Glomerular endothelial cell (primary cell): ENCODE measurements at regions not wholly inside any gene's neighbourhood (a gene's known extent, or its start where the extent isn't known, plus 50 kb on each side); places are given as distances from the start of the nearest gene placed in this dataset.
"Not testable (repeated sequence)": the region's sequence is repeated elsewhere in the genome, so short reads cannot be mapped to it uniquely, and the experiment has no call there.

Experiments used
- DNase-seq: peaks from one replicate; pipeline ENCODE4 v3.0.0-alpha.2; 2011; ENCODE audit warnings: low read depth, low spot score; ENCODE audit errors: extremely low read depth

DNA sequence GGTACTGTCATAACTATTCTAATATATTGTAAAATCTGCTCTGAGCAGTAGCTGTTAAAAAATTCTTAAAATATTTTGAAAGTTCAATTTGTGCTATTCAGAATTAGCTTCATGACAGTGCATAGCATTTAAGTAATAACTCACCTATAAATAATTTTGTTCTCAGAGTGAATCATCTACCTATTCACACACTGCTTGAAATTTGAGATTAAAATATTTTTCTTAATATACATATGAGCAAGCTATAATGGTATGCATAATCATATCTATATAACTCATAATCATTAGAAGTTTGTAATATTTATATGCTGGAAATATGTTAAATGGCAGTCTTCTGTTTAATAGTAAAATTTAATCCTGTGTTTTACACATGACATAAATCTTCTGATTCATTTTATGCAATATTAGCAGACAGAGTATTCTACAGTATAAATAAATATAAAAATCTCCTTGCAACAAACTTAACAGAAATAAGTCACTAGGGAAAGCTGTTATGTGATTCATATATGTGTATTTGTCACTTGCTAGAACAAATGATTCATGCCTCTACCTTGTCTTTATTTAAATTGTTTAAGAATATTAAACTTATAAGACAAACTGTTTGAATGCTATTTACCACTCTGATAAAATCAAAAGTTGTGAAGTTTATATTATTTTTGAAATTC is 710.8 kb downstream of the PLOD2 start:
- no peak for DNase-seq

- no peak for DNase-seq
Measured at GRCh38 chr3:145457825-145458552, 703.0 kb downstream of the PLOD2 start.

DNA sequence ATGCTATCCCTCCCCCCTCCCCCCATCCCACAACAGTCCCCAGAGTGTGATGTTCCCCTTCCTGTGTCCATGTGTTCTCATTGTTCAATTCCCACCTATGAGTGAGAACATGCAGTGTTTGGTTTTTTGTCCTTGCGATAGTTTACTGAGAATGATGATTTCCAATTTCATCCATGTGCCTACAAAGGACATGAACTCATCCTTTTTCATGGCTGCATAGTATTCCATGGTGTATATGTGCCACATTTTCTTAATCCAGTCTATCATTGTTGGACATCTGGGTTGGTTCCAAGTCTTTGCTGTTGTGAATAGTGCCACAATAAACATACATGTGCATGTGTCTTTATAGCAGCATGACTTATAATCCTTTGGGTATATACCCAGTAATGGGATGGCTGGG is 701.3 kb downstream of the PLOD2 start:
- DNase-seq, result not testable (repeated sequence)

DNA sequence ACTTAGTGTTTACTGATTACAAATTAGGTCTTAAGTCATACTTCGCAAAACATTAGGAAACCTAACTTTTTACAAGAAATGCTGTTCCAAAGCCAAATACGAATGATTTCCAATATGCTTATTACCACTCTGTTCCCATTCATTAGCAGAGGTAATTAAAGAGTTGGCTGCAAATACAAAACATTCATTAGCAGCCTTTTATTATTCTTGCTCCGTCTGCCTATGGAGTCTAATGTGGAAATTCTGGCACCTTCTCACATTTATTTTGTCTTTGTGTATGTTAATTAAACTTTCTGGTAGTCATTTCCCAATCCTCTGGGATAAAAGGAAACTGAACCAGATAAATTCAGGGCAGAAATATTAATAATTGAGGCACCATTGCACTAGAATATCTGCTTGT is 689.0 kb downstream of the PLOD2 start:
- DNase-seq, result no peak

- not testable (repeated sequence) for DNase-seq
Measured at GRCh38 chr3:145482735-145483134, 678.2 kb downstream of the PLOD2 start.

DNA sequence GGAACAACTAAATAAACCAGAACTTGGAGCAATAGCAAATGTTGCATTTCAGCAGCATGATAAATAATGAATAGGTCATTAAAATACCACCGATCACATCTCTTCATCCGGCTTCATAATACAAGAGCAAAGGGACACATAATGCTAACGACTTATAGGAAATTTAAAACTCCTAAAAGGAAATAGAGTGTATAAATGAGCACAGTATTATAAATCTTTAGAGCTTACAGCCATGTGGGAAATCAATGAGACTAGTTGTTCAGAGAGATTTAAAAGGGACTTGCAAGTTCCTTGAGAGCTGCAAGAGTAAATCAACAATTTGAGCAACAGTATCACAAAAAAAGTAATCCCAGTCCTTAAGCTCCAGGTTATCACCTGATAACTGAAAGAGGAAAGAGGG is 677.0 kb downstream of the PLOD2 start:
- DNase-seq, result no peak

GRCh38 chr3:145489011-145489410 is 672.0 kb downstream of the PLOD2 start:
- no peak for DNase-seq

DNA sequence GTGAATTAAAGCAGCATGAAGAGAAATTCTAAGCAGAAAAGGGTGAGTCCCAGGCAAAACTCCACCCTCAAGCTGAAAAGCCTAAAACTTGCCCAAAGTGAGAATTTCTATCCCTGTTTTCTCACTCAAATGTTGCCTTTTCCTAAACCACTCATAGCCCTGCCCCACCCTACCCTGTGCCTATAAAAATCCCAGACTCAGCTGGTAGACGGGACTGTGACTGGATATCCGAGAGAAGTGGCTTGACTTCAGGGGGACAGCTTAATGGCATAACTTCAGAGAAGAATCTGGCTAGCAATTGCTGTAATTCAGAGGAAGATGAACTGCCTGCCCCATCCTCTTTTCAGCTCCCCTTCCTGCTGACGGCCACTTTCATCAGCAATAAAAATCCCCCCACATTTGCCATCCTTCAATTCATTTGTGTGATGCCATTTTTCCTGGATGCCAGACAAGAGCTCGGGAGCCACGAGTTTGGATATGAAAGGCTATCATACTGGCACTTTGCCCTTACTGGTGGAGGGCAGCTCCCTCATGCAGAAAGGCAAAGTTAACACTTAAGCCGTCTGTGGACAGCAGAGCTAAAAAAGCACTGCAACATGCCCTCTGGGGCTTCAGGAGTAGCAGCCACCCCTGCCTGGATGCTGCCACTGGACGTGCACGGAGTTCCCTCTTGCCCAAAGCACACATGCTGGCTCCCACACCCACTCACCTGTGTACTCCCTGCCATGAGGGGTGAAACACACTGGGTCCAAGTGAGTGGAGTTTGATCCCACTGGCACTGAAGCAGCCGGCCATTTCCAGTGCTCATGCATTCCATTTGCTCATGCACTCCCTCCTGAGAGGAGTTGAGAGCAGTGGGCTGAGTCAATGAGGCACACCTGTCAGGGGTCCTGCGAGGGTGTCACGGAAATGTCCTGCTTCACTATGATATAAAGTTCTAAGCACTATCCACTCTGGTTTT is 670.6 kb downstream of the PLOD2 start:
- DNase-seq, result no peak

DNA sequence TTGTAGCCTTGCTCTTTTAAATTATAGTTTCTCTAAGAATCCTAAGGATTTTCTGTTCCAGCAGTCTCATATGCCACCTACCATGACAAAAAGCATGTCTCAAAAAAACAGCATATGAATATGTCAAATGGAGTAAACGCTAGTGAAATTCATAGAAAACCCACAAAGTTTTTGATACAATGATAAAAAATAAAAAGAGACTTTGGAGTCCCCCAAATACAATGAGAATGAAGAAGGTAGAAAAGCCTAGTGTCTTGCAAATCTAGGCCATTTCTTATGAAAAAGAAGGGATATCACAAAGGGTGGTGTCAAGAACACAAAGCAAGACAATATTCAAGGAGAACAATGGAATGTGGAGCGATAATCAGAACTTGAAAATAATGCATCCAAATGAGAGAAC is 668.5 kb downstream of the PLOD2 start:
- DNase-seq, result no peak

DNA sequence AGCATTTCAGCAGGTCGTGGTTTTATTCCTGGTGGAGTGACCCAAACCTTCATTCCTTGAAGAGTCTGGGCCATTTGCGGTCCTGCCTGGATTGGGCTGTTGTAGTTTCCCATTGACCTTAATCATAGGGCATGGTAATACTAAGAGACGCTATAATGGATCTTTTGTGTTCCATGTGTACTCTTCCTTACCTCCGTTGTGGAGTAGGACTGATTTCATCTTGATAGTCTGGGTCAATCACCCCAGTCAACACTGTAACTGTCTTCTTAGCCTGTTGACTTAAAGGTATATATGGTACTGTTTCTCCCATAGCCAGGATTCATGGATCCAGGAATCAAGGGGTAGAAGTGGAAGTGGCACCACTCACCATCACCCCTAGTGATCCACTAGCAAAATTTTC is 643.6 kb downstream of the PLOD2 start:
- not testable (repeated sequence) for DNase-seq

DNA sequence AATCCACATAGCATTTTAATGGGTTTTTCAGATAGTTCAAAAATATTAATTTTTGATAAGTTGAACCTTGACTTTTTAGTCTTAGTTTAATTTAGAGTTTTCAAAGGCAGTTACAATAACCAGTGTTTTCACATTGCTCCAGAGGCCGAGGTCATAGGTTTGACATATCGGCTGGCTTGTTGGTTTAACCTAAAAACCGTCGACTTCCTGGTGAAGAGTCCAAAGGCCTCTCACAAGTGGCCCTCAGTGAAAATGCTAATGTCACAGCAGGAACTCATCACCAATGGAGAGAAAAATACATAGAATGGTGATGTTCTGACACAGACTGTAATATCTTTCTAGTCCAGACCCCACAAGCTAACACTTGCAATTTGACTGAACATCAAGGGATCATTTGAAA is 642.3 kb downstream of the PLOD2 start:
- no peak for DNase-seq

GRCh38 chr3:145519398-145520047 is 641.5 kb downstream of the PLOD2 start:
- DNase-seq, result no peak

DNA sequence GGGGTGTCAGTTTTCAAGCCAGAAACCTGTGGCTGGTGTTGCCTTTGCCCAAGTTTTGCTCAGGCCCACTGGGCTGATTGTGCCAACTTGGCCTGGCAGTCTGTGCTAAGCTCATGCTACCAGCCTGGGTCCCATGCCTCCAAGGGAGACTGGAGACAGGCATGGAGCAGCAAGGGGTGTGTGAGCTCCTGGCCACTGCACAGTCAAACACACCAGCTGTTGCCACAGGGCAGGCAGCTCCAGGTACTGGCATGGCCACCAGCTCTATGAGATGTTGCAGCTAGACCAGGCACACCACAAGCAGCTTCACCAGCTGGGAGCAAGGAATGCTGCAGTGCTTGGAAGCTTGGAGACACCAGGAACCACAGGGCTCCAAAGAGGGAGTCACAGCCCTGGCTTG is 638.8 kb downstream of the PLOD2 start:
- DNase-seq, result no peak

- no peak for DNase-seq
Measured at GRCh38 chr3:145522893-145523651, 637.9 kb downstream of the PLOD2 start.

DNA sequence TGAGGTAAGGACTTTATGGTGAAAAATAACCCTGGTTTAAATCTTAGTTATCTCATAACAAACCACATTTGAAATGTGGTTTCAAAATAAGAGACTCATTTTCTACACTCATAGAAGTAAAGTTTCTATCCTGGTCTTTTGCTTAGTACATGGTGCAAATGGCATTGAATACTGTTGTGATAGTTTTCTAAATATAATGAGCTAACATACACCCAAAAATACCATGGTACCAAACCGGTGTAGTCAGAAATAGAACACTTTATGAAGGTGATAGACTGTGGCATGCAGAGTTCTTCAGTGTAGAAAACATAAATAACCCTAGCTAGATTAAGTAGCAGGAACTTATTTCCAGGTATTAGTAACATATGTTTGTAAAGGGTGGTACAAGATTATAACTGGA is 629.4 kb downstream of the PLOD2 start:
- no peak for DNase-seq

DNA sequence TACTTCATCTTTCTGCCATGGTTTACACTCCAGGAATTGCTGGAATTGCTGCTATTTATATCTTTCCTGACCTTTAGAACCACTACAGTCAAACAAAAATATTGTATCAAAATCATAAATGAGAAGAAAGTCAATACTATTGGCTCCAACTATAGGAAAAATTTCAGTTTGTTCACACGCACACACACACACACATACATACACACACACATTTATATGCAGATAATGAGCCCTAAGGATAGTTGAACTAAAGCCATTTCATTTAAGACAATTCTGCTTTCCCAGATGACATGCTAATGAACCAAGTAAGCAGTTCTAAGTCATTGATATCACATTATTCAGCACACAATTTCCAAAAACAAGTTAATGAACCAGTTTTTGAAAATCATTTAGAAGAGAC is 627.3 kb downstream of the PLOD2 start:
- no peak for DNase-seq

- DNase-seq, result no peak
Measured at GRCh38 chr3:145536461-145536860, 624.5 kb downstream of the PLOD2 start.

DNA sequence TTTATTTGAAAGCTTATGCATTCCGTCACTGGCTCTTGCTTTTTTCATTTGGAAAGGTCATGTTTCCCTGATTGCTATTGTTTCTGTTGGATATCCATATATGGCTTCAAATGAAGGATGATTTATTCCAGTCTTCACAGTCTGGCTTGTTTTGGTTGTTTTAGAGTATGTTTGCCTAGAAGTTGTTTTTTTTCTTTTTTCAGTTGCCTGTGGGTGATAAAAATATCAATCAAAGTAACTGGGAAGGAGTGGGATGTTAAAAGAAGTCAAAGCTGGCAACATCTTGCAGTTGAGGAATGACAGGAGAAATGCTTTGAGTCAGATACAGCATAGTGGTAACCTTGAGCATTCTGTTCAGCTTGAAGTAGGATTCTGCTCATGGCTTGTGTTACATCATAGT is 610.5 kb downstream of the PLOD2 start:
- no peak for DNase-seq

GRCh38 chr3:145557405-145557804 is 603.6 kb downstream of the PLOD2 start:
- DNase-seq, result no peak

GRCh38 chr3:145578471-145578870 is 582.5 kb downstream of the PLOD2 start:
- DNase-seq, result no peak
